NCI-H82 treated with DMSO at 0.1 percent for 48 hours (cell line): ENCODE measurements at regions not wholly inside any gene's neighbourhood (a gene's known extent, or its start where the extent isn't known, plus 50 kb on each side); places are given as distances from the start of the nearest gene placed in this dataset.
"Not testable (repeated sequence)": the region's sequence is repeated elsewhere in the genome, so short reads cannot be mapped to it uniquely, and the experiment has no call there.

ENCODE experiments used
- DNase-seq: peaks from one replicate; lab custom pipeline; 2025; ENCODE audit not compliant: unreplicated experiment; lab: John Stamatoyannopoulos, UW

DNA sequence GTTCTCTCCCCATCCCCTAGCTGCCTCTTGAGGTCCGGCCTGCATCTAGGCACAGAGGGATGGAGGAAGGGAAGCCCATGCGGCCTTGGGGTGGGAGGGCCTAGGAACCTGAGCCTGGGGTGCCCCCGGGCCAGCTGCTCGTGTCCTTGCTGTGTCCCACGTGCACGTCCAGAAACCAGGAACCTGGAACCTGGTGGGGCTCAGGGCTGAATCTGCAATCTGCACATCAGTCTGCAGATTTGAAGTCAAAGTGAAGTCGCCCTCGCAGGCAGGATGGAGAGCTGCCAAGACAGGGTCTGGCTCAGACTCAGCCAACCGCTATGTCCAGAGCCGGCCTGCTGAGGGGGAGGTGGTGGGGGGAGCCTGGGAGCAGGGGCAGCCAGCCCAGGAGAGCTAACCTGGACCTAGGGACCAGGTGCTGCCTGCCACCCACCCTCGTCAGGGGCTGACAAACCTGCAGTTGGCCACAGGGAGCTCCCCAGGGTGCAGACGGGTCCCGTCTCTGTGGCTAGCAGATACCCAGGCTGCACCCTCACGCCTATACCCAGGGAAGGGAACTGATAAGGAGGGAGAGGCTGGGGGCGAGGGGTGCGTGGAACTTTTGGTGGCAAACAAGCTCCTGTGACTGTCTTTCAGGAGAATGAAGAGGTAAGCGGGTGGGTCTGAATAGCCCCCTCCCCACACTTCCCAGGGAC lies 103.5 kb upstream of the SIMC1 start:
- no peak for DNase-seq

GRCh38 chr5:176140138-176140537 lies 98.1 kb upstream of the SIMC1 start:
- DNase-seq = not testable (repeated sequence)

DNA sequence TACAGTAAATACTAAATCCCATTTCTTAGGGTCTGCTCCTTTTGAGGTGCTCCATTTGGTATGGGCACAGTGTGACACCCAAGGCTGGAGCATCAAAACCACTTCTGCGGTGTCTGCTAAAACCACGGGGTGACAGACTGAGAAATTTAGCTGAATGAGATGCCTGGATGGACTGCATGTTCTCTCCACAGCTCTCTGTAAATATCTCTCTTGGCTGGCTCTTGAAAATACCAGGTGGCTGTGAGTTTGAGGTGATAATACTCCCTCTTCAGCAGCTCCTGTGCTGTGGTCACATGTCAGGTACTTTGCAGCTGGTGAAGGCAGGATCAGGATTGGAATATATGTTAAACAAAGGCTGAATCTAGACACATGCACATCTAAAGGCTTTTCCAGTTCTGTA lies 93.7 kb upstream of the SIMC1 start:
- peak; percentile 0 for DNase-seq

GRCh38 chr5:176149948-176150347 lies 88.3 kb upstream of the SIMC1 start:
- not testable (repeated sequence) for DNase-seq

DNA sequence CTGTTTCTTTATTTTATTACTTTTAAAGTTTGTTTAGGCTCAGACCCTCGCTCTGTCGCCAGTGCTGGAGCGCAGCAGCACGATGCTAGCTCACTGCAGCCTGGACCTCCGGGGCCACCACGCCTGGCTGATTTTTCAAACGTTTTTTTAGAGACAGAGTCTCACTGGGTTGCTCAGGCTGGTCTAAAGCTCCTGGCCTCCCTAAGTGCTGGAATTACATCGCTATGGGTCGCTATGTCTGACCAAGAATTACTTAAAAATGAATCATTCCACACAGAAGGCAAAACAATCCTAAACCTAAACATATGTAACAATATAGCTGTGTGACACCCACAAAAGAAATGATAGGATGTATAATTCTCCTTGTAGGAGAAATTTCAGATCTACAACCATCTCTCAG lies 86.9 kb upstream of the SIMC1 start:
- DNase-seq = no peak

DNA sequence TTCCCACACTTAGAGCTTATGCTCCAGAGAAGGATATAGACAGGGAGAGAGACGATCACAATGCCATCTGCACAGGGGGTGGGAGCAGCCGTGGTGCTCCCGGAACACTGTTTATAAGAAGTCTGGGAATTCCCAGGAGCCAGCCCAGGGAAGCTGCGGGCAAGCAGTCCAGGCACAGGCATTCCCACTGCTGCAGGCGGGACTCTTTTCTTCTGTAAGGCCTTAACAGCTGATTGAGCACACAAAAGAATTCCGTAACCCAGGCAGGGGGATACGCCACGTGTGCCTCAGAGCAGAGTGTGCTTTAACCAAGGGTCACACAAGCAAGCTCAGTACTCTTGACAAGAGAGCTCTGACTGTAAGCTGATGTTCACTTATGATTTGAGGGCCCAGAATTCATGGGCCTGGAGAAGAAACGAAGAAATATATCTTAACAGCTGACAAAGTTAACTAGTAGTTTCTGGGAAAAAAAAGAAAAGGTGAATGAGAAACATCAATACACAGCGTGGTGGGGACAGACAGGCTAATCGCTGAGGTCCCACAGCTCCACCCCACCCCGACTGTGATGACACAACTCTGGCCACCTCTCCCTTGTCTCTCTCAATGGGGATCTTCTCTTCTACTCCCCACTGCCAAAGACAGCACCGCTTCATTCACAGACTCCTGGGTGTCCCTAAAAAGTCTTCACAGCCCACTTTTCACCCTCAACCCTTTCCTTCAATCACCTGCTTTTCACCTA lies 85.9 kb upstream of the SIMC1 start:
- DNase-seq = peak; percentile 14

DNA sequence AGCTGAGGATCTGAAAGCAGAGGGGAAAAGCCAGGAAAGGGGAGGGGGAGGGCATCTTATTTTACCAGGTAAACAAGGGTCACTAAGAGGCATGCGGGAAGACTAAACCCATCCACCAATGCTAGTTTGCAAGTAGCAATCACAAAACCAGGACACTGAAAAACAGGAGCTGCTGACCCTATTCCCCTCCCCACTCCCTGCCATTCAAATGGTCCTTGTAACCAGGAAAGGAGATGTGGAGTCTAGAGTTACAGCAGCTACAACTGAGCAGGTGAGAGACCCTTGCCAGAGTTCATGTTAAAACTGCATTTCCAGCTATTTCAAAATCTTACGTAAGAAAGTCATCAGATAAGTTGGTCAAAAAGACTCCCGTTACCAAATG lies 85.3 kb upstream of the SIMC1 start:
- no peak for DNase-seq

GRCh38 chr5:176153741-176154140 lies 84.5 kb upstream of the SIMC1 start:
- no peak for DNase-seq

GRCh38 chr5:176154821-176155220 lies 83.4 kb upstream of the SIMC1 start:
- DNase-seq = no peak

- DNase-seq = no peak
These were observed 82.3 kb upstream of the SIMC1 start for GRCh38 chr5:176155922-176156359.

GRCh38 chr5:176157656-176158055 lies 80.6 kb upstream of the SIMC1 start:
- no peak for DNase-seq

- DNase-seq = no peak
These were observed 76.8 kb upstream of the SIMC1 start for GRCh38 chr5:176161431-176161830.

DNA sequence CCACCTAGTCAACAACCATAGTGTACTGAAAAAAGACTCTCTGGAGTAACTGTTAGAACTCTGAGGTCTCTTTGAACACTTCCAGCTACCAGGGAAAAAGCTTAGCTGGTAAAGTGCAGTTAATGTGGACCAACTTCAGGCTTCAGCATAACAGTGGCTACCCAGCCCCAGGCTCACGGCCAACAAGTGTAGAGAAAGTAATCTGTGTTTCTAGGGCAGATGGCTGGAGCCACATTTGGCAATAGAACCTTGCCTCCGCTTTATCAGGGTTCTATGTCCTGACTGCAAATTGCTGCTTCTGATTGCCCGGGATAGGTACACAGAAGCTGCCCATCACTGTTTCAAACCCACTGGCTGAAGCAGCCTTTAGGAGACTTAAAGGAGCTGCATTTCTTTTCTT lies 76.0 kb upstream of the SIMC1 start:
- no peak for DNase-seq

GRCh38 chr5:176162888-176163287 lies 75.3 kb upstream of the SIMC1 start:
- DNase-seq = no peak

DNA sequence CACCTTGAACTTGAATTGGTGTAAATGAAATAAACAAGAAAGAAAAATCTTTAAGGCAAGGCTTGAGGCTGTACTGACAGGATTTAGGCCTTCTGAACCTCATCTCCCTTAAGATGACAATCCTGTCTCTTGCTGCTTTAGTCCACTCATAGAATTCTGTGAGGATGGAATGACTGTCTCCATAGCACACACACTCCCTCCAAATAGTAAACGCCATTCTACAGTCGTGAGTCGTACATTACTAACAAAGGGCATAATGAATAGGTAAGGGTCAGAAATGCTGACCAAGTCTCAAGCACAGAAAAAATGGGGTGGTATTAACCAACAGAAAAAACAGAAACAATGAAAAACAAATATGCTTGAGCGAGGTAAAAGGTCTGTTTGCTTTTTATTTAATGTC lies 71.8 kb upstream of the SIMC1 start:
- no peak for DNase-seq

GRCh38 chr5:176167800-176168199 lies 70.4 kb upstream of the SIMC1 start:
- DNase-seq = no peak

- no peak for DNase-seq
These were observed 68.7 kb upstream of the SIMC1 start for GRCh38 chr5:176169393-176170063.

GRCh38 chr5:176170084-176170483 lies 68.1 kb upstream of the SIMC1 start:
- no peak for DNase-seq

GRCh38 chr5:176171171-176171760 lies 67.0 kb upstream of the SIMC1 start:
- no peak for DNase-seq

DNA sequence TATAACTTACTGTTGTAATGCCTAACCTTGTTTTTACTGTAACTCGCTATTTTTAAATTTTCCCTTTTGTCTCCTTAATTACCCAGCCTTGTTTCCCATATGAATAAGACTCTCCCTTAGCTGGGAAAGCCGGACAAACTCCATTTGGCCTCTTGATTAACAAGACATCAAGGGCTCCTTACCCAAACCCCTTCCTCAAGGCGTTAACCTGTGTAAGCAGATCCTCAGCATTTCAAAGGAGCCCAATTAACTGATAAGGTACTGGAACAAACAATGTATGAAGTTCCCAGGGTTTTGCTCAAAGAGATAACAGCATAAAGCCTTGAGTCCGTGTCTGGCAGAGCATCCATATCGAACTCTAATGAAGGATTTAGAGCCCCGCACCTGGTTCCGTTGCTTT lies 66.0 kb upstream of the SIMC1 start:
- no peak for DNase-seq

GRCh38 chr5:176173647-176174046 lies 64.6 kb upstream of the SIMC1 start:
- DNase-seq = no peak
